ENCODE measurements at regions not wholly inside any gene's neighbourhood (a gene's known extent, or its start where the extent isn't known, plus 50 kb on each side); places are given as distances from the start of the nearest gene placed in this dataset.

DNA sequence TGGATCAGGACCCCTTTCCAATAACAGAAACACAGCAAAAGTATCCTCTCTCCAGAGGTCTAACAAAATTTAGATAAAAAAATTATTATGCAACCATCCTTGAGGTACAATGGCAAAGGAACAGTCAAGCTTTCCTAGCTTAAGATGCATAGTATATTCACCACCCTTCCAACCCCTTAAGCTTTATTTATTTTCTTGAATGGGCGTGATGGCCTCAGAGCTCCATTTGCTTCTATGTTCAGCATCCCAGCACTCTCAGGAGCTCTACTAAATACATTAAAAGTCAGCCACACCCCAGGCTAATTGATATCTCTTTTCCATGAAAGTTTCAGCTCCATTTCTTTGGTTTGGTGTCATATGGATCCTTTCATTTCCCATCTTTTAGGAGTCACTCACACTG, 1335.2 kb upstream of the ZEB2 start:
- no peak for TF ChIP-seq CTCF (IDR thresholded peaks at IDR 0.05)
- Histone ChIP-seq H3K4me3 (ENCODE audit: low read depth in 1 of 2, low read length in 1 of 2) (no peak overlapping the region), H3K27ac (no peak overlapping the region), H3K27me3 (no peaks in the 10 kb centered on the region), H3K9me3 (no peaks in the 10 kb centered on the region), H3K36me3 (no peaks in the 10 kb centered on the region), H3K4me1 (ENCODE audit: control insufficient read depth in 1 of 2, insufficient read depth in 1 of 2, low read depth in 1 of 2, low read length in 1 of 2) (no peaks in the 10 kb centered on the region)

DNA sequence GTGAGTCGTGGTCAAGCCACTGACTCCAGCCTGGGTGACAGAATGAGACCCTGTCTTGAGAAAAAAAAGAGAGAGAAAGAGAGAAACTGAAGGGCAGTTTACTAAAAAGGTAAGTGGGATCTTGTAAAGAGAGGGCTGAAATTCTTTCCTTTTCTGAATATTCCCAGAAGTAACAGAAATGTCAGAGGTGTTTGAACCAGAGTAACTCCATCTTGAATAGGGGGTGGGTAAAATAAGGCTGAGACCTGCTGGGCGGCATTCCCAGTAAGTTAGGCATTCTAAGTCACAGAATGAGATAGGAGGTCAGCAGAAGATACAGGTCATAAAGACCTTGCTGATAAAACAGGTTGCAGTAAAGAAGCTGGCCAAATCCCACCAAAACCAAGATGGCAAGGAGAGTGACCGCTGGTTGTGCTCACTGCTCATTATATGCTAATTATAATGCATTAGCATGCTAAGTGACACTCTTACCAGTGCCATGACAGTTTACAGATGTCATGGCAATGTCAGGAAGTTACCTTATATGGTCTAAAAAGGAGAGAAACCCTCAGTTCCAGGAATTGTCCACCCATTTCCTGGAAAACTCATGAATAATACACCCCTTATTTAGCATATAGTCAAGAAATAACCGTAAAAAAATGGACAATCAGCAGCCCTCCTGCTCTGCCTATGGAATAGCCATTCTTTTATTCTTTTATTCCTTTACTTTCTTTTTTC, 1334.3 kb upstream of the ZEB2 start:
- H3K27ac ChIP-seq = no peak overlapping the region
- no peak overlapping the region for H3K4me3 ChIP-seq (ENCODE audit: low read depth in 1 of 2, low read length in 1 of 2)
- no peak for TF ChIP-seq CTCF (IDR thresholded peaks at IDR 0.05)
- no peaks in the 10 kb centered on the region for H3K27me3 ChIP-seq
- no peaks in the 10 kb centered on the region for H3K9me3 ChIP-seq
- H3K4me1 ChIP-seq (ENCODE audit: control insufficient read depth in 1 of 2, insufficient read depth in 1 of 2, low read depth in 1 of 2, low read length in 1 of 2) = no peaks in the 10 kb centered on the region
- no peaks in the 10 kb centered on the region for H3K36me3 ChIP-seq

- no peak overlapping the region for H3K27ac ChIP-seq
- H3K36me3 ChIP-seq = no peaks in the 10 kb centered on the region
- H3K27me3 ChIP-seq = no peaks in the 10 kb centered on the region
- H3K4me1 ChIP-seq (ENCODE audit: control insufficient read depth in 1 of 2, insufficient read depth in 1 of 2, low read depth in 1 of 2, low read length in 1 of 2) = no peaks in the 10 kb centered on the region
- no peak for TF ChIP-seq CTCF (IDR thresholded peaks at IDR 0.05)
- no peaks in the 10 kb centered on the region for H3K9me3 ChIP-seq
- H3K4me3 ChIP-seq (ENCODE audit: low read depth in 1 of 2, low read length in 1 of 2) = no peak overlapping the region
These were observed 1331.8 kb upstream of the ZEB2 start for GRCh38 chr2:145851730-145852129.

DNA sequence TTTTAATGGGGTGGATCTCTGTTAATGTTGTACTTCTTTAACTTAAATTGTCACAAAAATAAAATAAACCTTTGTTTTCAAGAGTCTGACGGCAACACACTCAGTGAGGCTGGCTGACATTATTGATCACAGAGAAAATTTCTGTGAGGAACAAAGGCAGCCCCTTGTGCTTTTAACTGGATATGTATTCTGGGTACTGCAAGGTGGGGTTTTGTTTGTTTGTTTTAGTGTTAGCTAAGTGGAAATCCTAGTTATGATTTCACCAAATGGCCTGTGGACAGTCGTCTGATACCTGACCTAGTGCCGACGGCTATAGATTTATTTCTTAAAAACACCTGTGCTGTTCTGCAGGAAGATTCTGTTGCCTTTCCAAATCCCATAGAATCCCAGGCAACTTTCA, 1329.5 kb upstream of the ZEB2 start:
- Histone ChIP-seq H3K36me3 (no peaks in the 10 kb centered on the region), H3K27me3 (no peaks in the 10 kb centered on the region), H3K27ac (no peak overlapping the region), H3K9me3 (no peaks in the 10 kb centered on the region), H3K4me3 (ENCODE audit: low read depth in 1 of 2, low read length in 1 of 2) (no peak overlapping the region), H3K4me1 (ENCODE audit: control insufficient read depth in 1 of 2, insufficient read depth in 1 of 2, low read depth in 1 of 2, low read length in 1 of 2) (no peaks in the 10 kb centered on the region)
- no peak for TF ChIP-seq CTCF (IDR thresholded peaks at IDR 0.05)

GRCh38 chr2:145846982-145847381, 1327.1 kb upstream of the ZEB2 start:
- Histone ChIP-seq H3K4me3 (ENCODE audit: low read depth in 1 of 2, low read length in 1 of 2) (no peak overlapping the region), H3K4me1 (ENCODE audit: control insufficient read depth in 1 of 2, insufficient read depth in 1 of 2, low read depth in 1 of 2, low read length in 1 of 2) (no peaks in the 10 kb centered on the region), H3K9me3 (no peaks in the 10 kb centered on the region), H3K36me3 (no peaks in the 10 kb centered on the region), H3K27ac (no peak overlapping the region), H3K27me3 (no peaks in the 10 kb centered on the region)
- no peak for TF ChIP-seq CTCF (IDR thresholded peaks at IDR 0.05)

All from neutrophil (primary cell).